SK-N-MC (cell line): ENCODE measurements at regions not wholly inside any gene's neighbourhood (a gene's known extent, or its start where the extent isn't known, plus 50 kb on each side); places are given as distances from the start of the nearest gene placed in this dataset.

Source experiments
- EZH2 ChIP-seq: fragments of 200-600 bp; sonication (generic); IDR thresholded peaks from one replicate; pipeline ENCODE4 v1.6.1; 2017; ENCODE audit warnings: antibody characterized with exemption
- FOXP2 ChIP-seq: optimal IDR thresholded peaks from 2 replicates; pipeline ENCODE3; 2011; ENCODE audit warnings: mild to moderate bottlenecking, moderate library complexity; ENCODE audit not compliant: insufficient read depth; ENCODE audit errors: extremely low read length, control extremely low read depth
- POLR2AphosphoS5 ChIP-seq: IDR thresholded peaks from 2 replicates; pipeline ENCODE4 v1.6.1; 2012; ENCODE audit warnings: mild to moderate bottlenecking, low read depth, low read length, borderline replicate concordance

GRCh38 chr2:79248776-79249175 is 89.2 kb upstream of the REG3A start:
- TF ChIP-seq EZH2 (no peak), POLR2AphosphoS5 (no peak), FOXP2 (no peak)
